DOHH2 (cell line): ENCODE measurements at regions not wholly inside any gene's neighbourhood (a gene's known extent, or its start where the extent isn't known, plus 50 kb on each side); places are given as distances from the start of the nearest gene placed in this dataset.

Source experiments
- EZH2phosphoT487 ChIP-seq: fragments of 200-600 bp; sonication (generic); IDR thresholded peaks from 2 replicates; pipeline ENCODE4 v1.6.1; 2017; ENCODE audit warnings: borderline replicate concordance, mild to moderate bottlenecking, antibody characterized with exemption, low read length, moderate library complexity, mixed read lengths
- TF ChIP-seq, protein P1 (sequence below): fragments of 200-600 bp; sonication (generic); IDR thresholded peaks from one replicate; pipeline ENCODE4 v1.5.1; 2014; ENCODE audit warnings: antibody characterized with exemption, mild to moderate bottlenecking, low read depth, low read length; ENCODE audit not compliant: poor library complexity, severe bottlenecking

GRCh38 chr15:38054488-38054887, 120.0 kb downstream of the TMCO5A start:
- TF ChIP-seq, protein P1, sequence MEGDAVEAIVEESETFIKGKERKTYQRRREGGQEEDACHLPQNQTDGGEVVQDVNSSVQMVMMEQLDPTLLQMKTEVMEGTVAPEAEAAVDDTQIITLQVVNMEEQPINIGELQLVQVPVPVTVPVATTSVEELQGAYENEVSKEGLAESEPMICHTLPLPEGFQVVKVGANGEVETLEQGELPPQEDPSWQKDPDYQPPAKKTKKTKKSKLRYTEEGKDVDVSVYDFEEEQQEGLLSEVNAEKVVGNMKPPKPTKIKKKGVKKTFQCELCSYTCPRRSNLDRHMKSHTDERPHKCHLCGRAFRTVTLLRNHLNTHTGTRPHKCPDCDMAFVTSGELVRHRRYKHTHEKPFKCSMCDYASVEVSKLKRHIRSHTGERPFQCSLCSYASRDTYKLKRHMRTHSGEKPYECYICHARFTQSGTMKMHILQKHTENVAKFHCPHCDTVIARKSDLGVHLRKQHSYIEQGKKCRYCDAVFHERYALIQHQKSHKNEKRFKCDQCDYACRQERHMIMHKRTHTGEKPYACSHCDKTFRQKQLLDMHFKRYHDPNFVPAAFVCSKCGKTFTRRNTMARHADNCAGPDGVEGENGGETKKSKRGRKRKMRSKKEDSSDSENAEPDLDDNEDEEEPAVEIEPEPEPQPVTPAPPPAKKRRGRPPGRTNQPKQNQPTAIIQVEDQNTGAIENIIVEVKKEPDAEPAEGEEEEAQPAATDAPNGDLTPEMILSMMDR: no peak
- no peak for TF ChIP-seq EZH2phosphoT487
